A549 (cell line): ENCODE measurements at regions not wholly inside any gene's neighbourhood (a gene's known extent, or its start where the extent isn't known, plus 50 kb on each side); places are given as distances from the start of the nearest gene placed in this dataset.

Source experiments
- CHD4 ChIP-seq: fragments of 200-600 bp; sonication (generic); IDR thresholded peaks from 2 replicates; pipeline ENCODE4 v1.6.1; 2016; ENCODE audit warnings: antibody characterized with exemption, mild to moderate bottlenecking, borderline replicate concordance
- EP300 ChIP-seq, 2 experiments: fragments of >200 bp; sonication (Bioruptor Twin); formaldehyde crosslinking; IDR thresholded peaks; 2 replicates in 1 of 2; 3 replicates in 1 of 2; pipeline ENCODE4 v1.6.1; 2016 to 2017
- ESRRA ChIP-seq: fragments of 150-350 bp; IDR thresholded peaks from 2 replicates; pipeline ENCODE4 v1.6.1; 2014; ENCODE audit warnings: mild to moderate bottlenecking, low read length, borderline replicate concordance
- FOSL2 ChIP-seq, 2 experiments: fragments of 450-650 bp in 1 of 2; fragments of >200 bp in 1 of 2; sonication (Bioruptor Twin) in 1 of 2; formaldehyde crosslinking; IDR thresholded peaks; 2 replicates each; pipeline versions ENCODE4 v1.5.0 to v1.6.1; 2016 to 2020; ENCODE audit warnings: mild to moderate bottlenecking in 1 of 2, moderate library complexity in 1 of 2
- MYC ChIP-seq: IDR thresholded peaks from 2 replicates; pipeline ENCODE4 v1.6.1; 2012; ENCODE audit warnings: mild to moderate bottlenecking, inconsistent platforms, low read length, improper control_type of control experiment, borderline replicate concordance
- POLR2A ChIP-seq: IDR thresholded peaks from 2 replicates; pipeline ENCODE4 v1.6.1; 2012; ENCODE audit warnings: mild to moderate bottlenecking, low read length
- SMC3 ChIP-seq: fragments of >200 bp; sonication (Bioruptor Twin); formaldehyde crosslinking; IDR thresholded peaks from 3 replicates; pipeline ENCODE4 v1.6.1; 2018; ENCODE audit warnings: inconsistent platforms
- ZNF302 ChIP-seq: fragments of 250-450 bp; sonication (Bioruptor Pico); IDR thresholded peaks from 2 replicates; pipeline ENCODE4 v1.9.0; 2021; ENCODE audit warnings: inconsistent platforms, mild to moderate bottlenecking, moderate library complexity
- TF ChIP-seq, protein P1 (sequence below): fragments of >200 bp; sonication (Bioruptor Twin); formaldehyde crosslinking; IDR thresholded peaks from 3 replicates; pipeline ENCODE4 v1.5.1; 2016
- TF ChIP-seq, protein P2 (sequence below): fragments of 200-600 bp; sonication (generic); IDR thresholded peaks from 2 replicates; pipeline ENCODE4 v1.6.1; 2016; ENCODE audit warnings: antibody characterized with exemption, mild to moderate bottlenecking, moderate library complexity
- TF ChIP-seq, protein P3 (sequence below): IDR thresholded peaks from 2 replicates; pipeline ENCODE4 v1.6.1; 2012

DNA sequence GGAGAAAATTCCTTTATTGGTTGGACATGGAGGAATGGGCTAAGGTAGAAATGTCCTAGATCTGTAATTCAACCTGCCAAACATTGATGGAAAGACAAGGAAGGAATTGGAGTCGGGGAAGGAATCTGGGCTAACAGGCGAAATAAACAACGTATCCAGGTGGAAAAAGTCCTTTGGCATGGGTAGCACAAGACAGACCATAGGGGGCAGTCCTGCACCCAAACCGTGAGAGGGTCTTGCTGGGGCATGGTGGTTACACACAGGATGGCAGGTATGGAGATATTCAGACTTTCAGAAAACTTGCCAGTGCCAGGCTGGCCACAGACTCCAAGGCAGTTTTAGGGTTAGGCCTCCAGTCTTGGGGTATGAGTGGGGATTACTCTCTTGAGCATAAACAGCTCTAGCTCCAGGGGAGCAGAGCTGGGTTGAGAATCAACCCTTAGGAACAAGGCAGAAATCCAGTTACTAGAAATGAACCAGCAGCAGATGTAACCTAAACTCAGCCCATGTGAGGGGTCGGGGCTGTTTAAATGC, 188.6 kb upstream of the GDF10 start:
- TF ChIP-seq POLR2A (no peak), SMC3 (no peak), ZNF302 (CRISPR knock-in tag) (no peak), MYC (no peak), ESRRA (no peak), CHD4 (no peak), FOSL2 (IDR thresholded peaks at IDR 0.05) (no peak), FOSL2 (CRISPR knock-in tag; IDR thresholded peaks at IDR 0.05) (no peak), EP300 (IDR thresholded peaks at IDR 0.05) (no peak)
- TF ChIP-seq, protein P1, sequence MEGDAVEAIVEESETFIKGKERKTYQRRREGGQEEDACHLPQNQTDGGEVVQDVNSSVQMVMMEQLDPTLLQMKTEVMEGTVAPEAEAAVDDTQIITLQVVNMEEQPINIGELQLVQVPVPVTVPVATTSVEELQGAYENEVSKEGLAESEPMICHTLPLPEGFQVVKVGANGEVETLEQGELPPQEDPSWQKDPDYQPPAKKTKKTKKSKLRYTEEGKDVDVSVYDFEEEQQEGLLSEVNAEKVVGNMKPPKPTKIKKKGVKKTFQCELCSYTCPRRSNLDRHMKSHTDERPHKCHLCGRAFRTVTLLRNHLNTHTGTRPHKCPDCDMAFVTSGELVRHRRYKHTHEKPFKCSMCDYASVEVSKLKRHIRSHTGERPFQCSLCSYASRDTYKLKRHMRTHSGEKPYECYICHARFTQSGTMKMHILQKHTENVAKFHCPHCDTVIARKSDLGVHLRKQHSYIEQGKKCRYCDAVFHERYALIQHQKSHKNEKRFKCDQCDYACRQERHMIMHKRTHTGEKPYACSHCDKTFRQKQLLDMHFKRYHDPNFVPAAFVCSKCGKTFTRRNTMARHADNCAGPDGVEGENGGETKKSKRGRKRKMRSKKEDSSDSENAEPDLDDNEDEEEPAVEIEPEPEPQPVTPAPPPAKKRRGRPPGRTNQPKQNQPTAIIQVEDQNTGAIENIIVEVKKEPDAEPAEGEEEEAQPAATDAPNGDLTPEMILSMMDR = no peak
- TF ChIP-seq, protein P2, sequence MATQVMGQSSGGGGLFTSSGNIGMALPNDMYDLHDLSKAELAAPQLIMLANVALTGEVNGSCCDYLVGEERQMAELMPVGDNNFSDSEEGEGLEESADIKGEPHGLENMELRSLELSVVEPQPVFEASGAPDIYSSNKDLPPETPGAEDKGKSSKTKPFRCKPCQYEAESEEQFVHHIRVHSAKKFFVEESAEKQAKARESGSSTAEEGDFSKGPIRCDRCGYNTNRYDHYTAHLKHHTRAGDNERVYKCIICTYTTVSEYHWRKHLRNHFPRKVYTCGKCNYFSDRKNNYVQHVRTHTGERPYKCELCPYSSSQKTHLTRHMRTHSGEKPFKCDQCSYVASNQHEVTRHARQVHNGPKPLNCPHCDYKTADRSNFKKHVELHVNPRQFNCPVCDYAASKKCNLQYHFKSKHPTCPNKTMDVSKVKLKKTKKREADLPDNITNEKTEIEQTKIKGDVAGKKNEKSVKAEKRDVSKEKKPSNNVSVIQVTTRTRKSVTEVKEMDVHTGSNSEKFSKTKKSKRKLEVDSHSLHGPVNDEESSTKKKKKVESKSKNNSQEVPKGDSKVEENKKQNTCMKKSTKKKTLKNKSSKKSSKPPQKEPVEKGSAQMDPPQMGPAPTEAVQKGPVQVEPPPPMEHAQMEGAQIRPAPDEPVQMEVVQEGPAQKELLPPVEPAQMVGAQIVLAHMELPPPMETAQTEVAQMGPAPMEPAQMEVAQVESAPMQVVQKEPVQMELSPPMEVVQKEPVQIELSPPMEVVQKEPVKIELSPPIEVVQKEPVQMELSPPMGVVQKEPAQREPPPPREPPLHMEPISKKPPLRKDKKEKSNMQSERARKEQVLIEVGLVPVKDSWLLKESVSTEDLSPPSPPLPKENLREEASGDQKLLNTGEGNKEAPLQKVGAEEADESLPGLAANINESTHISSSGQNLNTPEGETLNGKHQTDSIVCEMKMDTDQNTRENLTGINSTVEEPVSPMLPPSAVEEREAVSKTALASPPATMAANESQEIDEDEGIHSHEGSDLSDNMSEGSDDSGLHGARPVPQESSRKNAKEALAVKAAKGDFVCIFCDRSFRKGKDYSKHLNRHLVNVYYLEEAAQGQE = no peak
- TF ChIP-seq, protein P3, sequence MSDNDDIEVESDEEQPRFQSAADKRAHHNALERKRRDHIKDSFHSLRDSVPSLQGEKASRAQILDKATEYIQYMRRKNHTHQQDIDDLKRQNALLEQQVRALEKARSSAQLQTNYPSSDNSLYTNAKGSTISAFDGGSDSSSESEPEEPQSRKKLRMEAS = no peak
